H7 (cell line): ENCODE measurements at regions not wholly inside any gene's neighbourhood (a gene's known extent, or its start where the extent isn't known, plus 50 kb on each side); places are given as distances from the start of the nearest gene placed in this dataset.
"Not testable (repeated sequence)": the region's sequence is repeated elsewhere in the genome, so short reads cannot be mapped to it uniquely, and the experiment has no call there.

ENCODE experiments used
- DNase-seq: peaks from one replicate; pipeline ENCODE4 v3.0.0; 2012
- H3K27me3 ChIP-seq: 2 replicates; pipeline ENCODE4 v1.6.0; 2011; ENCODE audit warnings: mild to moderate bottlenecking, low read length; ENCODE audit not compliant: control insufficient read depth, insufficient read depth
- H3K36me3 ChIP-seq: replicated peaks from 2 replicates; pipeline ENCODE4 v1.5.1; 2011; ENCODE audit warnings: low read length; ENCODE audit not compliant: control insufficient read depth, insufficient read depth
- H3K4me3 ChIP-seq: 2 replicates; pipeline ENCODE4 v1.5.1; 2011; ENCODE audit warnings: low read depth, mild to moderate bottlenecking, control low read depth, low read length, moderate library complexity; ENCODE audit not compliant: insufficient read depth

GRCh38 chr5:174524351-174524750, 200.0 kb upstream of the MSX2 start:
- Histone ChIP-seq H3K4me3 (no peak overlapping the region), H3K36me3 (no peaks in the 10 kb centered on the region), H3K27me3 (peaks cover 12% of the 10 kb centered on the region)
- DNase-seq, result no peak

GRCh38 chr5:174526177-174526576, 198.2 kb upstream of the MSX2 start:
- Histone ChIP-seq H3K36me3 (no peaks in the 10 kb centered on the region), H3K27me3 (peaks cover 5% of the 10 kb centered on the region; the same call in 1 of the 2 replicates), H3K4me3 (no peak overlapping the region)
- no peak for DNase-seq

- DNase-seq, result no peak
- Histone ChIP-seq H3K4me3 (no peak overlapping the region), H3K27me3 (no peaks in the 10 kb centered on the region), H3K36me3 (no peaks in the 10 kb centered on the region)
Measured at GRCh38 chr5:174527916-174528540, 196.4 kb upstream of the MSX2 start.

GRCh38 chr5:174528821-174529544, 195.4 kb upstream of the MSX2 start:
- DNase-seq, result no peak
- Histone ChIP-seq H3K36me3 (no peaks in the 10 kb centered on the region), H3K4me3 (no peak overlapping the region), H3K27me3 (no peaks in the 10 kb centered on the region)

- no peaks in the 10 kb centered on the region for H3K27me3 ChIP-seq
- H3K36me3 ChIP-seq, result no peaks in the 10 kb centered on the region
- H3K4me3 ChIP-seq, result no peak overlapping the region
- no peak for DNase-seq
Measured at GRCh38 chr5:174529925-174530681, 194.3 kb upstream of the MSX2 start.

- no peak overlapping the region for H3K4me3 ChIP-seq
- H3K36me3 ChIP-seq, result no peaks in the 10 kb centered on the region
- no peak for DNase-seq
- no peaks in the 10 kb centered on the region for H3K27me3 ChIP-seq
Measured at GRCh38 chr5:174531782-174532191, 192.6 kb upstream of the MSX2 start.

- H3K4me3 ChIP-seq, result no peak overlapping the region
- no peaks in the 10 kb centered on the region for H3K27me3 ChIP-seq
- H3K36me3 ChIP-seq, result no peaks in the 10 kb centered on the region
- peak; percentile 82 for DNase-seq
Measured at GRCh38 chr5:174532455-174533453, 191.6 kb upstream of the MSX2 start.

GRCh38 chr5:174533751-174534241, 190.6 kb upstream of the MSX2 start:
- DNase-seq, result no peak
- no peaks in the 10 kb centered on the region for H3K36me3 ChIP-seq
- no peaks in the 10 kb centered on the region for H3K27me3 ChIP-seq
- H3K4me3 ChIP-seq, result no peak overlapping the region

- no peak for DNase-seq
- Histone ChIP-seq H3K4me3 (no peak overlapping the region), H3K27me3 (no peaks in the 10 kb centered on the region), H3K36me3 (no peaks in the 10 kb centered on the region)
Measured at GRCh38 chr5:174535669-174536068, 188.7 kb upstream of the MSX2 start.

- DNase-seq, H3K27me3 ChIP-seq, H3K36me3 ChIP-seq, H3K4me3 ChIP-seq: not testable (repeated sequence)
Measured at GRCh38 chr5:174539823-174540222, 184.6 kb upstream of the MSX2 start.

GRCh38 chr5:174542037-174542436, 182.3 kb upstream of the MSX2 start:
- Histone ChIP-seq H3K27me3 (no peaks in the 10 kb centered on the region), H3K4me3 (no peak overlapping the region), H3K36me3 (no peaks in the 10 kb centered on the region)
- DNase-seq, result no peak

GRCh38 chr5:174542471-174542870, 181.9 kb upstream of the MSX2 start:
- Histone ChIP-seq H3K4me3 (no peak overlapping the region), H3K27me3 (no peaks in the 10 kb centered on the region), H3K36me3 (no peaks in the 10 kb centered on the region)
- DNase-seq, result no peak

- no peak for DNase-seq
- H3K27me3 ChIP-seq, result no peaks in the 10 kb centered on the region
- no peaks in the 10 kb centered on the region for H3K36me3 ChIP-seq
- H3K4me3 ChIP-seq, result no peak overlapping the region
Measured at GRCh38 chr5:174545926-174546325, 178.5 kb upstream of the MSX2 start.

GRCh38 chr5:174547814-174548213, 176.6 kb upstream of the MSX2 start:
- H3K4me3 ChIP-seq, result no peak overlapping the region
- DNase-seq, result no peak
- H3K27me3 ChIP-seq, result no peaks in the 10 kb centered on the region
- H3K36me3 ChIP-seq, result no peaks in the 10 kb centered on the region
